Spinal cord (tissue), 9 donors: ENCODE measurements at regions not wholly inside any gene's neighbourhood (a gene's known extent, or its start where the extent isn't known, plus 50 kb on each side); places are given as distances from the start of the nearest gene placed in this dataset.

ENCODE experiments used
- DNase-seq, 6 donors: peaks; one replicate each; pipeline versions ENCODE4 v3.0.0 to v3.0.0-alpha.2; 2013 to 2015; ENCODE audit warnings: low spot score in 6 of 6, low read depth in 4 of 6
- H3K27ac ChIP-seq: one replicate; pipeline ENCODE4 v1.5.1; 2013; ENCODE audit warnings: low read depth, low read length, control low read depth
- H3K27me3 ChIP-seq: one replicate; pipeline ENCODE4 v1.6.1; 2013; ENCODE audit warnings: low read length; ENCODE audit not compliant: control insufficient read depth, insufficient read depth
- H3K36me3 ChIP-seq: one replicate; pipeline ENCODE4 v1.6.1; 2013; ENCODE audit warnings: low read length; ENCODE audit not compliant: control insufficient read depth, insufficient read depth
- H3K4me1 ChIP-seq: one replicate; pipeline ENCODE4 v1.6.1; 2013; ENCODE audit warnings: low read length; ENCODE audit not compliant: control insufficient read depth, insufficient read depth
- H3K4me3 ChIP-seq: one replicate; pipeline ENCODE4 v1.5.1; 2013; ENCODE audit warnings: low read depth, low read length, control low read depth
- H3K9me3 ChIP-seq: one replicate; pipeline ENCODE4 v1.6.1; 2013; ENCODE audit warnings: low read length; ENCODE audit not compliant: control insufficient read depth, insufficient read depth
- WGBS: methylation state at CpG from one replicate; pipeline ENCODE4 v1.1.5; 2013; ENCODE audit warnings: missing lambda C conversion rate; ENCODE audit not compliant: insufficient coverage; 5-methylcytosine and 5-hydroxymethylcytosine counted together
- donor health status: healthy.

DNA sequence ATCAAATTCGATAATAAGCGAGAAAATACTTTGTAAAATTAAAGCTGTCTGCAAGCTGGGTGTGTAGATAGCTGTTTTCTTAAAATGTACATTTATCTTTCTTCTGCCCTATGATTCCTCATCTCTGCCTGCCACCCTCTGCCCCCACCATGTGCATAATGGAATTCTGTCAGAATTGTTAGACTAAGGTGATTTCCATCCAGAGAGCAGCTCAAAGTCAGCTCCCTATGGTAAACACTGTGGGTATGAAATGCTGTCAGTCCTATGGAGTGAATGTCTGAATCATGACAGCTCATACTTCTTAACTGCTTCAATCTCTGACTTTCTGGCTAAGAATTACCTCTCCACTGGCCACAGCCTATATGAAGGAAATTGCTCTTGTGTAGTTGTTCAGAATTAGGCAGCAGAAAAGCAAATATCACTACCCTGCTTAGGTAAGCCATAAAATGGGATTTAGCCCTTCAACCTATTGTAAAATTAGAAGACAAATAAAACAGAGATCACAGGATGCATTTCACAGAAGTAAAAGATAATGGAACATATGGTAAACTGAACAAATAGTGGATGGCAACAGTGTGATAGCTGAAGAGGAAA is 137.7 kb downstream of the CD8B2 start:
- H3K4me1 ChIP-seq, result no peaks in the 10 kb centered on the region
- H3K4me3 ChIP-seq, result no peak overlapping the region
- H3K9me3 ChIP-seq, result peaks cover 4% of the 10 kb centered on the region
- H3K27me3 ChIP-seq, result no peaks in the 10 kb centered on the region
- no peak overlapping the region for H3K27ac ChIP-seq
- peak in 1 of 6 donors; percentile 9 for DNase-seq
- no CpG with 5 or more reads among the region's 2 CpGs for WGBS
- H3K36me3 ChIP-seq, result no peaks in the 10 kb centered on the region

DNA sequence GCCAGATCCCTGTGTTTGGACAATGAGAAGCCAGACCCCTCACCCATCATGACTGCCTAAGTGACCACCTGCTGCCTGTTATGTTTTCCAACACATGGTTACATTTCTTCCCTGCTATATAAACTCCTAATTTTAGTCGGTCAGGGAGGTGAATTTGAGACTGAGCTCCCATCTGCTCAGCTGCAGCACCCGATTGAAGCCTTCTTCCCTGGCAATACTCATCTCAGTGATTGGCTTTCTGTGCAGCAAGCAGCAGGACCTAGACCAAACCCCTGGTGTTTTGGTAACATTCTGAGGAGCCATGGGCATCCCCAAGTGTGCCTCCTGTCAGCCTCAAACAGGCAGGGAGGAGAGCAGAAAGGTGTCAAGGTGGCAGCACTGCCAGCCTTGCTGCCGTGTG is 141.2 kb downstream of the CD8B2 start:
- H3K36me3 ChIP-seq, result no peaks in the 10 kb centered on the region
- no peak for DNase-seq
- peaks cover 4% of the 10 kb centered on the region for H3K9me3 ChIP-seq
- H3K4me3 ChIP-seq, result no peak overlapping the region
- H3K27ac ChIP-seq, result no peak overlapping the region
- 100% methylated on average over 1 of the region's 3 CpGs for WGBS
- H3K4me1 ChIP-seq, result no peaks in the 10 kb centered on the region
- no peaks in the 10 kb centered on the region for H3K27me3 ChIP-seq

DNA sequence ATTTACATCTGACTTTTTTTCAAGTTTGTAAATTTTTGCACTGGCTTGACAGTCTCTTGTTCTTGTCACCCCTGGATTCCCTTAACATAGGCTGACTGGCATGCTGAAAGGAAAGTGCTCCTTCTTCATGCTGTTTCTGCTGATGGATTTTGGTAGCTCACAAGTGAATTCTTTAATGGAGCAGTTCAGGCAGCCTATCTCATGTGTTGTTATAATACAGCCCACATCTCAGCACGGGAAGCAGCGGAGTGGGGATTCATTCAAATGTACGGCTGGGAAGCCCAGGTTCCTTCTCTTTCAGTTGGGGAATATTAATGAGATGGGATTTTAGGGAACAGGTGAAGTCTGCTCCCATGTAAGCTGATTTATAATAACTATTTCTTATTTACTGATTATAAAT is 142.8 kb downstream of the CD8B2 start:
- no peak overlapping the region for H3K4me3 ChIP-seq
- H3K27ac ChIP-seq, result no peak overlapping the region
- H3K36me3 ChIP-seq, result no peaks in the 10 kb centered on the region
- no CpG with 5 or more reads among the region's 3 CpGs for WGBS
- no peaks in the 10 kb centered on the region for H3K4me1 ChIP-seq
- DNase-seq, result peak in 1 of 6 donors; percentile 55
- no peaks in the 10 kb centered on the region for H3K27me3 ChIP-seq
- H3K9me3 ChIP-seq, result peaks cover 4% of the 10 kb centered on the region

DNA sequence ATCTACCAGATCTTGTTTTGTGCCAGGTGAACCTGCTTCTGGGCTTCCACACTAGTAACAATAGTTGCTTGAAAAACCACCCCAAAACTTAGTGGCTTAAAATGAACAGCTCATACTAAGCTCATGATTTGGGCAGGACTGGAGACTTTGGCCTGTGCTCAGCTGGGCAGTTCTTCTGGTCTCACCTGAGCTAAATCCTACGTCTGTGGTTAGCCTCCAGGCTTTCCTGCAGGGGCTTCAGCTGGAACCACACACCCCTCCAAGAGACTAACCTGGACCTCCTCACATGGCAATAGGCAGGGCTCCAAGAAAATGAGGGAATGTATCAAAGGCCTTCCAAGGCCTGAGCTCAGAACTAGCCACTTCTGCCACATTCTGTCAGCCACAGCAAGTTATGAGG is 144.1 kb downstream of the CD8B2 start:
- Histone ChIP-seq H3K27me3 (no peaks in the 10 kb centered on the region), H3K4me1 (no peaks in the 10 kb centered on the region), H3K4me3 (no peak overlapping the region), H3K9me3 (peaks cover 4% of the 10 kb centered on the region), H3K36me3 (no peaks in the 10 kb centered on the region), H3K27ac (no peak overlapping the region)
- WGBS, result 93% methylated on average over 1 of the region's 1 CpG
- no peak for DNase-seq

DNA sequence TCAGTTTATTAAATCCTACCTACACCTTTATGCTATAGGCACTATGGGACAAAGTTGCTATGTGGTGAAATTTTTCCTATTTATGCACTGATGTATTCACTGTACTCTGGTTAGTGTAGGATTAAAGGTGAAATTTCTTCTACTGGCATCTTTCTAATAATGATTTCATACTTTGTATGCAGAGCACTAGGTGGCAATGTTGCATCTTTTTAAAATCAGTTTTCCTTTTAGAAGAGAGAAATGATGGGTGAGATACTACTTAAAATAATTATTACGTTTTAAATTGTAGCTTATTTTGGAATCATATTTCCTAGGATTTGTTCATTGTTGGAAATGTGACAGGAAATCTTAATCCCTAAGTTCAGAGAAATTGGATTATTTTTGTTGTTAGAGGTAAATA is 150.9 kb downstream of the CD8B2 start:
- WGBS, result no CpG with 5 or more reads among the region's 1 CpG

DNA sequence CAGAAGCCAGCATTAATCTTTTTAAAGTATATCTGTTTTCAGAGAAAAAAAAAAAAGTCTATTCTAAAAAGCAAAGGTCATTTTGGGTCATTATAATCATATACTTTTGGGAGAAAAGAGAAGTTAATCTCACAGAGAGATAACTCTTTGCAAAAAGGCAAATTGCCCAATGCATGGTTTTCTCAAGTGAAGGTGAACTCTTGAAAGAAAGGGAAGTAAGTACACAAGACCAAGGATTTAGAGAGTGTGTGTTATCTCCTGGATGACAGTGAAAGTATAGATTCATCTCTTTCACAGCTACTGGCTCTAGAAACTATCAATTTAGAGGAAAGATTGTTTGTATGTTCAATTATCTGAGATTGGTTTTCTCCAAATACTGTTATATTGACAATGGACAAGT is 151.4 kb downstream of the CD8B2 start:
- no peaks in the 10 kb centered on the region for H3K36me3 ChIP-seq
- DNase-seq, result peak in 1 of 6 donors; percentile 19
- H3K27me3 ChIP-seq, result no peaks in the 10 kb centered on the region
- H3K9me3 ChIP-seq, result no peaks in the 10 kb centered on the region
- H3K4me3 ChIP-seq, result no peak overlapping the region
- no peaks in the 10 kb centered on the region for H3K4me1 ChIP-seq
- no peak overlapping the region for H3K27ac ChIP-seq

More for the DNA sequence above, 150.9 kb downstream of the CD8B2 start:
- no peaks in the 10 kb centered on the region for H3K36me3 ChIP-seq
- peak in 5 of 6 donors; percentile 28 to 92 (median 50) for DNase-seq
- H3K9me3 ChIP-seq, result no peaks in the 10 kb centered on the region
- H3K27me3 ChIP-seq, result no peaks in the 10 kb centered on the region
- no peak overlapping the region for H3K4me3 ChIP-seq
- no peaks in the 10 kb centered on the region for H3K4me1 ChIP-seq
- H3K27ac ChIP-seq, result no peak overlapping the region

DNA sequence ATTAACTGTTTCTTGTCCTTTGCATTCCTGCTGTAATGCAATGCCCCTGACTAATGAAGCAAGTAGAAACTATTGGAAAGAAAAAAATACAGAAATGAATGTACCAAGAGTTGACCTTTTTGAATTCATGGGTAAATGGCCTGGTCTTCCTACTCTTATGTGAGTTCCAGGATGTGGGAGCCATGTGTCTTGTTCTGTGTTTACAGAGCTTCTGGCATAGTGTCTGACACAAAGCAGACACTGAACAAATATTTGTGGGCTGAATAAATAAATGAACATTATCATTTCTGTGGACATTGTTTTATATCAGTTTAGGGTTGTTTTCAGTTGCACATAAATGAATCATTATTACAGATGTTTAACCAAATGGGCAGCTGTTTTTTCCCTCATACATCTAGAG is 155.5 kb downstream of the CD8B2 start:
- no peak overlapping the region for H3K27ac ChIP-seq
- no peaks in the 10 kb centered on the region for H3K27me3 ChIP-seq
- no peaks in the 10 kb centered on the region for H3K4me1 ChIP-seq
- DNase-seq, result no peak
- H3K9me3 ChIP-seq, result no peaks in the 10 kb centered on the region
- no peaks in the 10 kb centered on the region for H3K36me3 ChIP-seq
- H3K4me3 ChIP-seq, result no peak overlapping the region

DNA sequence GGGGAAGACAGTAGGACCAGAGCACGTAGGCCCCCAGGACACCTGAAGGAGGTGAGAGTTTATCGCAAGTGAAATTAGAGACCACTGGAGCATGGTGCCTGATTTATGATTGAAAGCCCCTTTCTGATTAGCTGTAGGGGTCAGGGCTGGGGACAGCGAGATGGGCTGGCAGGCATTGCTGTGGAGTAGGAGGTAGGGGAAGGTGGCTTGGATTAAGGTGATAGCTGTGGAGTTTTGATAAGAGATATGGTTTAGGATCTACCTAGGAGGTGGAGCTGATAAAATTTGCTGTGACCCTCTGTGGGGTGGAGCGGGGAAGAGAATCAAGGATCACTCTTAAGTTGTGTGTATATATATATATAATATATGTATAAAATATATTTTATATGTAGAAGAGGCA is 157.5 kb downstream of the CD8B2 start:
- Histone ChIP-seq H3K4me1 (no peaks in the 10 kb centered on the region), H3K27me3 (no peaks in the 10 kb centered on the region), H3K27ac (no peak overlapping the region), H3K4me3 (no peak overlapping the region), H3K36me3 (no peaks in the 10 kb centered on the region), H3K9me3 (no peaks in the 10 kb centered on the region)
- no peak for DNase-seq
- WGBS, result 97% methylated on average over 3 of the region's 4 CpGs

DNA sequence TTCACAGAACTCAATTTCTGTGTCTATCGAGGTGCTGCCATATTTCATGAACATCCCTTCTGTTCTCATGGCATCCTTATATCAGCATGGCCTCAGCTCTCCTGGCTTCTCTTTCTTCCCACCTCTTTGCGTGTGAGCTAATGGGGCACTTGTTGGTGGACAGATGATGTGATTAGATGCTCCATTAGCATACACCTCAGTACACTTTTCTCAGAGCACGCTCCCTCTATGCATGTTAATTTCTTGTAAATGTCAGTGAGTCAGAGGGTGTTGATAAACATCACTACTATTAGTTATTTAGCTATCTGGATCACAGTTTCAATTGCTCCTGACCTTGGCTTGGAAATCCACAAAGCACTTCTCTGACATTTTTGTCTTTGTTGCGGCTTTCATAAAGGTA is 159.4 kb downstream of the CD8B2 start:
- DNase-seq, result peak in 1 of 6 donors; percentile 7
- H3K9me3 ChIP-seq, result no peaks in the 10 kb centered on the region
- WGBS, result 100% methylated on average over 1 of the region's 4 CpGs
- H3K4me3 ChIP-seq, result no peak overlapping the region
- H3K4me1 ChIP-seq, result no peaks in the 10 kb centered on the region
- no peaks in the 10 kb centered on the region for H3K27me3 ChIP-seq
- no peak overlapping the region for H3K27ac ChIP-seq
- H3K36me3 ChIP-seq, result no peaks in the 10 kb centered on the region

DNA sequence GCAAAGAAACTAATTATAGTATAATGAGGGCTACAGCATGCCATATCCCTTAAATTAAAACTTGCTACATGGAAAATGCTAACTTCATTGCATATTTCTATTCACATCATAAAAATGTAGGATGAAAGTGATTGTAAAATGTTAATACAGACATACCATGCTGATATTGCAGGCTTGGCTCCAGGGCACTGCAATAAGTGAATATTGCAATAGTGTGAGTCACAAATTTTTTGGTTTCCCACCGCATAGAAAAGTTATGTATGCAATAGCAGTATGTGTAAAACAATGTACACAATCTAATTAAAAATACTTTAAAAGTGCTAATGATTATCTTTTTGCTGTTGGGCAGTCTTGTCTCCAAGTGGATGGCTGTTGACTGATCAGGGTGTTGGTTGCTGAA is 162.1 kb downstream of the CD8B2 start:
- no peak for DNase-seq
- no peaks in the 10 kb centered on the region for H3K9me3 ChIP-seq
- no peak overlapping the region for H3K4me3 ChIP-seq
- H3K4me1 ChIP-seq, result no peaks in the 10 kb centered on the region
- no peaks in the 10 kb centered on the region for H3K36me3 ChIP-seq
- WGBS, result no CpG with 5 or more reads among the region's 1 CpG
- no peak overlapping the region for H3K27ac ChIP-seq
- no peaks in the 10 kb centered on the region for H3K27me3 ChIP-seq
